ENCODE measurements at regions not wholly inside any gene's neighbourhood (a gene's known extent, or its start where the extent isn't known, plus 50 kb on each side); places are given as distances from the start of the nearest gene placed in this dataset.

DNA sequence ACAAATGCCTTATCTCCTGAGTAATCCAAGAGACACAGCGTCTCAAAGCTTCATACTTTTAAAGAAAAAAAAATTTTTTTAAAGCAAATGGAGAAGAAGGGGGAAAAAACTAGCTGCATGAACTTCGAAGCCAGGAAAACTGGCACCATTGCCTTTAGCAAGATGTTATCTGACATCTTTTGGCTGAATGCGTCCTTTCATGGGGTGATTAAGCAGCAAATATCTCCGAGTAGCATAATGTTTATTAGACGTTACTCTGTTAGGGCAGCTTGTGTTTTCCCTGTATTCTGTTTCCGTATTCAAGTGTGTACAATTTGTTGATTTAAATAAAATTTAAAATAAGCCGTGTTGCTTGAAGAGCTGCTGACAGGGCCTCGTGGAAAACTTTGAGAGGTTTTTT lies 76.5 kb upstream of the TSHZ2 start:
- TF ChIP-seq CTCF (IDR thresholded peaks at IDR 0.05; ENCODE audit: borderline replicate concordance, extremely low read depth, low read length, poor library complexity, severe bottlenecking) (no peak), EZH2 (IDR thresholded peaks at IDR 0.05; ENCODE audit: borderline replicate concordance, low read depth, low read length, severe bottlenecking) (no peak)
